ENCODE measurements at regions not wholly inside any gene's neighbourhood (a gene's known extent, or its start where the extent isn't known, plus 50 kb on each side); places are given as distances from the start of the nearest gene placed in this dataset.
"Not testable (repeated sequence)": the region's sequence is repeated elsewhere in the genome, so short reads cannot be mapped to it uniquely, and the experiment has no call there.

DNA sequence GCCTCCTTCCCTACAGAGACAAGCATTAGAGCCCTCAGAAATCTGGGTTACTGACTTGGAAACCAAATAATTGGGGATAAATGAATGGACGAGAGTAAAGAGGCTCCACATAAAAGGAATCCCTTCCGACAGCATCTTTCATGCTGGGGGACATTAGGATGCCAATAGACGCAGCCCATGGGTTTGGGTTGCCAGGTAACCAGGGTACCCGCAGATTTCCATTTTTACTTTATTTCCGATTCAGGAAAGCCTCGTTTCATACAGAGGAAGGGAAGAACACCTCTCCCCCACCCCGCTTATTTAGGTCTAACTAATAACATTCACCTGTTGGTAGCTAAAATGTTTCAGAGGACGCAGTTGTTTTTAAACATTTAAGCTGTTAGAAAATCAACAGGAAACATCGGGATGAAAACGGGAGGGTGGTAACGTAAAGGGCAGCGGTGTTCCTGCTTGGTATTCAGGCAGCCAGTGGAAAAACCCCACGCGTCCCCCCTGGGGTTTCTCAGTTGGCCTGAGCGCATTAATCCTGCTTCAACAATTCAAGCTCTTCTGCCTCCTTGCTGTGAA, 179.5 kb downstream of the YTHDC2 start:
- no peaks in the 10 kb centered on the region for H3K36me3 Mint-ChIP-seq (ENCODE audit: low read depth)
- no peaks in the 10 kb centered on the region for H3K4me1 Mint-ChIP-seq
- peaks cover 38% of the 10 kb centered on the region for H3K27me3 Mint-ChIP-seq
- H3K27ac Mint-ChIP-seq, result no peak overlapping the region
- no peak for ATAC-seq (replicated peaks)
- H3K4me3 Mint-ChIP-seq, result no peak overlapping the region
- H3K9me3 Mint-ChIP-seq, result no peaks in the 10 kb centered on the region

DNA sequence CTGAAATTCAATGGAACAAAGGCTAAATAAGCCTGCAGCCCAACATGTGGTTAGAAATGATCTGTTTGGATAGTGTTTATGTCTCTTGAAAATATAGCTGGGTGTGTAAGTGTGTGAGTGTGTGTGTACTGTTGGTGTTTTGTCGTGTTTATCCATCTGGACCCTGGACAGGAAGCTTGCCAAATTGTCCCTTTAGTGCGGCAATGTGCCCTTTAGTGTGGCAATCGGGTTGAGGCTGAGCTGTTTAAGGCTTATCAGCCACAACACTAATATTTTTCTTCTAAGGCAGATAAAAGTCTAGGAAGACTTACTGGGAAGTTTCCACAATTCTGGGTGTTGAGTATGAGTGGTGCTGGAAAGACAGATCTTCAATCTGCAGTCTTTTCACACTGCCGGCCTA, 180.2 kb downstream of the YTHDC2 start:
- Mint-ChIP-seq H3K4me1 (no peaks in the 10 kb centered on the region), H3K27ac (no peak overlapping the region), H3K27me3 (peaks cover 38% of the 10 kb centered on the region), H3K9me3 (no peaks in the 10 kb centered on the region), H3K4me3 (no peak overlapping the region), H3K36me3 (ENCODE audit: low read depth) (no peaks in the 10 kb centered on the region)
- no peak for ATAC-seq (replicated peaks)

- no peaks in the 10 kb centered on the region for H3K36me3 Mint-ChIP-seq (ENCODE audit: low read depth)
- H3K27ac Mint-ChIP-seq, result no peak overlapping the region
- peaks cover 34% of the 10 kb centered on the region for H3K27me3 Mint-ChIP-seq
- H3K9me3 Mint-ChIP-seq, result no peaks in the 10 kb centered on the region
- H3K4me3 Mint-ChIP-seq, result no peak overlapping the region
- ATAC-seq (replicated peaks), result no peak
- no peaks in the 10 kb centered on the region for H3K4me1 Mint-ChIP-seq
Observed at GRCh38 chr5:113694576-113694975, 181.1 kb downstream of the YTHDC2 start.

GRCh38 chr5:113703266-113703665, 189.8 kb downstream of the YTHDC2 start:
- no peak for ATAC-seq (replicated peaks)
- Mint-ChIP-seq H3K9me3 (peaks cover 16% of the 10 kb centered on the region), H3K4me1 (no peaks in the 10 kb centered on the region), H3K36me3 (ENCODE audit: low read depth) (no peaks in the 10 kb centered on the region), H3K27ac (no peak overlapping the region), H3K4me3 (no peak overlapping the region), H3K27me3 (peaks cover 8% of the 10 kb centered on the region)

GRCh38 chr5:113705657-113706056, 192.2 kb downstream of the YTHDC2 start:
- H3K27me3 Mint-ChIP-seq, result peaks cover 8% of the 10 kb centered on the region
- H3K27ac Mint-ChIP-seq, result no peak overlapping the region
- H3K4me1 Mint-ChIP-seq, result no peaks in the 10 kb centered on the region
- no peak for ATAC-seq (replicated peaks)
- H3K4me3 Mint-ChIP-seq, result no peak overlapping the region
- H3K9me3 Mint-ChIP-seq, result peaks cover 16% of the 10 kb centered on the region
- no peaks in the 10 kb centered on the region for H3K36me3 Mint-ChIP-seq (ENCODE audit: low read depth)

GRCh38 chr5:113713051-113713450, 199.6 kb downstream of the YTHDC2 start:
- ATAC-seq (replicated peaks), result no peak
- no peaks in the 10 kb centered on the region for H3K4me1 Mint-ChIP-seq
- peaks cover 6% of the 10 kb centered on the region for H3K27me3 Mint-ChIP-seq
- no peak overlapping the region for H3K27ac Mint-ChIP-seq
- H3K36me3 Mint-ChIP-seq (ENCODE audit: low read depth), result no peaks in the 10 kb centered on the region
- peaks cover 17% of the 10 kb centered on the region for H3K9me3 Mint-ChIP-seq
- H3K4me3 Mint-ChIP-seq, result no peak overlapping the region

DNA sequence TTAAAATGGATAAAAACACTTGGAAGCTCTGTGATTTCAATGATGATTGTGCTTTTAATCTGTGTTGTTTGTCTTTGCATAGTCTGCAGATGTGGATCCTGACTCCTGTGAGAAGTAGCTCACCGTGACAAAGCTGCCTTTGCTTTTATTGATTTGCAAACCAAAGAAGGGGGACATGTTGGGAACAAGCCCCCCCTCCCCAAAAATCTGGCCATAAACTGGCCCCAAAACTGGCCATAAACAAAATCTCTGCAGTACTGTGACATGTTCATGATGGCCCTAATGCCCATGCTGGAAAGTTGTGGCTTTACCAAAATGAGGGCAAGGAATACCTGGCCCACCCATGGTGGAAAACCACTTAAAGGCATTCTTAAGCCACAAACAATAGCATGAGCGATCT, 202.4 kb downstream of the YTHDC2 start:
- Mint-ChIP-seq H3K9me3 (peaks cover 17% of the 10 kb centered on the region), H3K27me3 (peaks cover 12% of the 10 kb centered on the region)
- not testable (repeated sequence) for ATAC-seq (replicated peaks); H3K4me3 Mint-ChIP-seq; H3K27ac Mint-ChIP-seq; H3K4me1 Mint-ChIP-seq; H3K36me3 Mint-ChIP-seq (ENCODE audit: low read depth)

- H3K36me3 Mint-ChIP-seq (ENCODE audit: low read depth), result no peaks in the 10 kb centered on the region
- H3K9me3 Mint-ChIP-seq, result peaks cover 7% of the 10 kb centered on the region
- no peak overlapping the region for H3K4me3 Mint-ChIP-seq
- no peak for ATAC-seq (replicated peaks)
- H3K4me1 Mint-ChIP-seq, result no peaks in the 10 kb centered on the region
- H3K27me3 Mint-ChIP-seq, result peaks cover 6% of the 10 kb centered on the region
- no peak overlapping the region for H3K27ac Mint-ChIP-seq
Observed at GRCh38 chr5:113719549-113719948, 206.1 kb downstream of the YTHDC2 start.

DNA sequence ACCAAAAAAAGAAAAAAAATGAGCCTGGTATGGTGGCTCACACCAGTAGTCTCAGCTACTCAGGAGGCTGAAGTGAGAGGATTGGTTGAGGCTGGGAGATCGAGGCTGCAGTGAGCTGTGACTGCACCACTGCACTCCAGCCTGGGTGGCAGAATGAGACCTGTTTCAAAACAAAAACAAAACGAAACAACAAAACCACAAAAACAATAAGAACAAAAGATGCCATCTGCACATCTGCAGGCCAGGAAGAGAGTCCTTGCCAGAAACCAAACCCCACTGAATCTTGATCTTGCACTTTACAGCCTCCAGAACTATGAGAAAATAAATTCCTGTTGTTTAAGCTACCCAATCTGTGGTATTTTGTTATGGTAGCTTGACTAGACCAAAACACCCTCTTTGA, 207.7 kb downstream of the YTHDC2 start:
- no peak overlapping the region for H3K27ac Mint-ChIP-seq

GRCh38 chr5:113723021-113723420, 209.5 kb downstream of the YTHDC2 start:
- H3K4me1 Mint-ChIP-seq, result no peaks in the 10 kb centered on the region
- H3K9me3 Mint-ChIP-seq, result peaks cover 1% of the 10 kb centered on the region
- no peak overlapping the region for H3K4me3 Mint-ChIP-seq
- no peak overlapping the region for H3K27ac Mint-ChIP-seq
- no peak for ATAC-seq (replicated peaks)
- peaks cover 9% of the 10 kb centered on the region for H3K27me3 Mint-ChIP-seq
- H3K36me3 Mint-ChIP-seq (ENCODE audit: low read depth), result no peaks in the 10 kb centered on the region

More for the DNA sequence above, 207.7 kb downstream of the YTHDC2 start:
- no peaks in the 10 kb centered on the region for H3K36me3 Mint-ChIP-seq (ENCODE audit: low read depth)
- no peak for ATAC-seq (replicated peaks)
- peaks cover 9% of the 10 kb centered on the region for H3K27me3 Mint-ChIP-seq
- H3K9me3 Mint-ChIP-seq, result no peaks in the 10 kb centered on the region
- H3K4me3 Mint-ChIP-seq, result no peak overlapping the region
- no peaks in the 10 kb centered on the region for H3K4me1 Mint-ChIP-seq

DNA sequence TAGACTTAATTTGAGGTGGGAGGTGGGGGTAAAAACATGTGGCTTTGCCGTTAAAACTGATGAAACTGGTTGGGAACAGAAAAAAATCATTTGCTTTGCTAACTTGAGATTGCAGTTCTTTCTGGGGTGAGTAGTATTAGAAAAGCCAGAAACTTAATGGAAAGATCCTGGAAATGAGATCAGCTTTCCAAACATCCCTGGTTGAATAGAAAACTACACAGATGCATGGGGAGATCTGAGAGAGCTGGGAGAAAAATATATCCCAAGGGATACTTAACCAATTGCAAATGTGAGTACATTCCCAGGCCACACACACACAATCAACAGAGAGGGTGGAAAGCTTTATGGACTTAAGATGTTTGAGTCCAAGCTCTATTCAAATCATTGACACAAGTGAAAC, 222.3 kb downstream of the YTHDC2 start:
- no peaks in the 10 kb centered on the region for H3K9me3 Mint-ChIP-seq
- H3K27me3 Mint-ChIP-seq, result peaks cover 3% of the 10 kb centered on the region
- ATAC-seq (replicated peaks), result no peak
- H3K4me3 Mint-ChIP-seq, result no peak overlapping the region
- H3K4me1 Mint-ChIP-seq, result no peaks in the 10 kb centered on the region
- H3K27ac Mint-ChIP-seq, result no peak overlapping the region
- H3K36me3 Mint-ChIP-seq (ENCODE audit: low read depth), result no peaks in the 10 kb centered on the region

- Mint-ChIP-seq H3K4me1 (no peaks in the 10 kb centered on the region), H3K4me3 (no peak overlapping the region), H3K36me3 (ENCODE audit: low read depth) (no peaks in the 10 kb centered on the region), H3K27me3 (no peaks in the 10 kb centered on the region), H3K9me3 (no peaks in the 10 kb centered on the region), H3K27ac (no peak overlapping the region)
- no peak for ATAC-seq (replicated peaks)
Observed at GRCh38 chr5:113742176-113742575, 228.7 kb downstream of the YTHDC2 start.

- Mint-ChIP-seq H3K4me3 (no peak overlapping the region), H3K27ac (no peak overlapping the region), H3K9me3 (no peaks in the 10 kb centered on the region), H3K36me3 (ENCODE audit: low read depth) (no peaks in the 10 kb centered on the region), H3K27me3 (no peaks in the 10 kb centered on the region), H3K4me1 (no peaks in the 10 kb centered on the region)
- ATAC-seq (replicated peaks), result no peak
Observed at GRCh38 chr5:113742639-113743038, 229.1 kb downstream of the YTHDC2 start.

DNA sequence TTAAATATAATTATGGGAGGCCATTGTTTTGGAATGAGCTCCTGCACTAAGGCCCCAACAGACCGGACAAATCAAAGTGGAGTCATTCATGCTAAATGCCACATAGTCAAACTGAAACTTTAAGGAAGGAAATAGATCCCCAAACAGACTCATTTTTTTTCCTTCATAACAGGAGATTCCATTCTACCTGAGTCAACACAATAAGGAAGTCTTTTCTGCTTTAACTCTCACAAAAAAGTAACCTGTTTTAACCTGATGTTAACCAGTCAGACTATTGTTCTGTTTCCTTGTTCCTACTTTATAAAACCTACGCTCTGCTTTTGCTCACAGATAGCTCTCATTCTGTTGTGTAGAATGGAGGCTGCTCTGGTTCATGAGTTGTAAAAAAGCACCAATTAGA, 234.9 kb downstream of the YTHDC2 start:
- Mint-ChIP-seq H3K9me3 (peaks cover 3% of the 10 kb centered on the region), H3K27me3 (no peaks in the 10 kb centered on the region), H3K4me1 (no peaks in the 10 kb centered on the region), H3K4me3 (no peak overlapping the region), H3K36me3 (ENCODE audit: low read depth) (no peaks in the 10 kb centered on the region), H3K27ac (no peak overlapping the region)
- ATAC-seq (replicated peaks), result no peak

DNA sequence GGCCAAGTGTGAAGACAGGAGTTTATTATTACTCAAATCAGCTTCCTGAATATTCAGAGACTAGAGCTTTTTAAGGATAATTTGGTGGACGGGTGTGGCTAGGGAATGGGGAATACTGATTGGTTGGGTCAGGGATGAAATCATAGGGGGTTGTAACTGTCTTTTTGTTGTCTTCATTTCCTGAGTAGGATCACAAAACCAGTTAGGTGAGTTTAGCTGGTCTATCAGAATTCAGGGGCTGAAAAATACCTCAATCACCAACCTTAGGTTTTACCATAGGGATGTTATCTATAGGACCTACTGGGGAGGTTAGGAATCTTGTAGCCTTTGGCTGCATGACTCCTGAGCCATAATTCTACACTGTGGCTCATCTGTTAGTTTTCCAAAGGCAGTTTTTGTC, 235.8 kb downstream of the YTHDC2 start:
- Mint-ChIP-seq H3K27ac (no peak overlapping the region), H3K4me1 (no peaks in the 10 kb centered on the region), H3K27me3 (no peaks in the 10 kb centered on the region), H3K4me3 (no peak overlapping the region), H3K36me3 (ENCODE audit: low read depth) (no peaks in the 10 kb centered on the region), H3K9me3 (peaks cover 3% of the 10 kb centered on the region)
- ATAC-seq (replicated peaks), result no peak

- H3K27me3 Mint-ChIP-seq; H3K4me1 Mint-ChIP-seq; H3K27ac Mint-ChIP-seq; H3K9me3 Mint-ChIP-seq; ATAC-seq (replicated peaks); H3K36me3 Mint-ChIP-seq (ENCODE audit: low read depth); H3K4me3 Mint-ChIP-seq: not testable (repeated sequence)
Observed at GRCh38 chr5:113753182-113753581, 239.7 kb downstream of the YTHDC2 start.
